Activated B cell treated with CpG ODN at 0.5 μM for 24 hours (primary cell): ENCODE measurements at regions not wholly inside any gene's neighbourhood (a gene's known extent, or its start where the extent isn't known, plus 50 kb on each side); places are given as distances from the start of the nearest gene placed in this dataset.

Experiments used
- ATAC-seq: fragments of 200-7000 bp; cut with Tn5 transposase; one replicate; pipeline ENCODE4 v1.10.0; 2021; ENCODE audit warnings: low read depth, mild to moderate bottlenecking, moderate library complexity
- CTCF ChIA-PET: fragments of 350-600 bp; sonication (Branson Sonifier 250); formaldehyde crosslinking; loops from one replicate; lab custom pipeline; 2021; ENCODE audit warnings: antibody characterized with exemption; lab: Charles Lee
- POLR2A ChIA-PET: fragments of 350-600 bp; sonication (Branson Sonifier 250); formaldehyde crosslinking; loops from one replicate; lab custom pipeline; 2021; ENCODE audit warnings: antibody characterized with exemption; lab: Charles Lee
- DNase-seq: peaks from one replicate; pipeline ENCODE4 v3.0.0; 2022
- H3K27ac Mint-ChIP-seq: one replicate; pipeline ENCODE4 v1.8.0; 2020; ENCODE audit warnings: mixed read lengths
- H3K27me3 Mint-ChIP-seq: one replicate; pipeline ENCODE4 v1.8.0; 2021; ENCODE audit warnings: mixed read lengths
- H3K36me3 Mint-ChIP-seq: one replicate; pipeline ENCODE4 v1.8.0; 2021; ENCODE audit warnings: low read depth, mixed read lengths
- H3K4me1 Mint-ChIP-seq: one replicate; pipeline ENCODE4 v1.8.0; 2021; ENCODE audit warnings: mixed read lengths
- H3K4me3 Mint-ChIP-seq: one replicate; pipeline ENCODE4 v1.8.0; 2020; ENCODE audit warnings: mild to moderate bottlenecking, mixed read lengths
- H3K9me3 Mint-ChIP-seq: one replicate; pipeline ENCODE4 v1.8.0; 2020; ENCODE audit warnings: mixed read lengths
- intact Hi-C: fragments of 100-400 bp; cut with micrococcal nuclease; formaldehyde crosslinking; loops from one replicate; pipeline ENCODE4 v1.15.1; 2024
- TF ChIP-seq, protein P1 (sequence below): fragments of 200-600 bp; IDR thresholded peaks from one replicate; pipeline ENCODE4 v1.8.0; 2022; ENCODE audit warnings: antibody characterized with exemption, mild to moderate bottlenecking

DNA sequence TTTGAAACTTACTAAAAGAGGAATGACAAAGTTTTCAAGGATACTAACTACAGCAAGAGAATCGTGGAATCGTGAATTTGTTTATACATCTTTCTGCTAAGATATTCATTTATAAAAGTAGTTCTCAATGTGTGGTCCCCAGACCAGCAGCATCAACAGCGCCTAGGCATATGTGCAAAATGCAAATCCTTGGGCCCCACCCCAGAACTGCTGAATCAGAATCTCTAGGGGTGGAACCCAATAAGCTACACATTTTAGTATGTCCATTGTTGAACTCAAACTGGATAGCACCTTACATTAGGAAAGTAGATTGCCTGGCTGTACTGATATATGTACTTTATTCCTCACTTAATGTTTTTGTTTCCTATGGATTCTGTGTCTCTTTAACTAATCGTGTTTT, 346.0 kb downstream of the MFSD1 start:
- no peaks in the 10 kb centered on the region for H3K36me3 Mint-ChIP-seq
- intact Hi-C loops: no loop called here
- ChIA-PET POLR2A (no interaction called here), CTCF (no interaction called here)
- no peak overlapping the region for H3K27ac Mint-ChIP-seq
- ATAC-seq (no peak), DNase-seq (no peak)
- TF ChIP-seq, protein P1, sequence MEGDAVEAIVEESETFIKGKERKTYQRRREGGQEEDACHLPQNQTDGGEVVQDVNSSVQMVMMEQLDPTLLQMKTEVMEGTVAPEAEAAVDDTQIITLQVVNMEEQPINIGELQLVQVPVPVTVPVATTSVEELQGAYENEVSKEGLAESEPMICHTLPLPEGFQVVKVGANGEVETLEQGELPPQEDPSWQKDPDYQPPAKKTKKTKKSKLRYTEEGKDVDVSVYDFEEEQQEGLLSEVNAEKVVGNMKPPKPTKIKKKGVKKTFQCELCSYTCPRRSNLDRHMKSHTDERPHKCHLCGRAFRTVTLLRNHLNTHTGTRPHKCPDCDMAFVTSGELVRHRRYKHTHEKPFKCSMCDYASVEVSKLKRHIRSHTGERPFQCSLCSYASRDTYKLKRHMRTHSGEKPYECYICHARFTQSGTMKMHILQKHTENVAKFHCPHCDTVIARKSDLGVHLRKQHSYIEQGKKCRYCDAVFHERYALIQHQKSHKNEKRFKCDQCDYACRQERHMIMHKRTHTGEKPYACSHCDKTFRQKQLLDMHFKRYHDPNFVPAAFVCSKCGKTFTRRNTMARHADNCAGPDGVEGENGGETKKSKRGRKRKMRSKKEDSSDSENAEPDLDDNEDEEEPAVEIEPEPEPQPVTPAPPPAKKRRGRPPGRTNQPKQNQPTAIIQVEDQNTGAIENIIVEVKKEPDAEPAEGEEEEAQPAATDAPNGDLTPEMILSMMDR: no peak
- H3K27me3 Mint-ChIP-seq: no peaks in the 10 kb centered on the region
- H3K4me1 Mint-ChIP-seq: peaks cover 2% of the 10 kb centered on the region
- H3K4me3 Mint-ChIP-seq: no peak overlapping the region
- no peaks in the 10 kb centered on the region for H3K9me3 Mint-ChIP-seq

DNA sequence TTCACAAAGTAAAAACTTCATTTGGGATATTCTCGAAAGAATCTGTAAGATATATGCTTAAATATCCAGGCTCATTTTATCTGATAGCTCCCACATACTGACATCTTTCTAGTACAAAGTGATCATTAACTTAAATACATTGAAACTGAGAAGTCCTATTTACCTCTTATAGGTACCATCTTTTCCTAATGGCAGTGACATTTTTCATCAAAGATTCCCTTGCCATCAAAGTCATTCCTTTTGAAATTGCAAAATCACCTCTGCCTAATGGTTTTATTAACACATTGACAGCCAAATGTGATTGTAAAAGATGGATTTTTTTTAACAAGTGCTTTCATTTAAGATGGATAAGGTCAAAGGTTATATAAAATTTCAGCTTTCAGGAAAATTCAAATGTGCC, 346.6 kb downstream of the MFSD1 start:
- no peaks in the 10 kb centered on the region for H3K36me3 Mint-ChIP-seq

DNA sequence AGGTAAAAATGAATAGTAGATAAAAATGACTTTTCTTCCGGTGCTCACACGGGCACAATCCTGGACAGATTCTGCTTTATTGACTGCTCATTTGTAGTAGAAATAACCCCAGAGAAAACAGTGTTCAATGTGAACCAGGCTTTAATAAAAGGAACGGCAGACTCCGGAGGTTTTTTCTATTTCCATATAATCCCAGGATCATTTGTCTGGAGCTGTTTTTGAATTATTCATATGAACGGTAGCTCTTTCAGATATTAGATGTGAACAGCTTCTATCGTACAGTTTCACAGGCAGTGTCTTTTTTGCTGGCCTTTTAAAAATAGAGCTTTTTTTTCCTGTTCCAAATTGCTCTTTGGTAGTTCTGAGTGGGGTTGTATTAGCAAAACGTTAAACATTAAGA, 347.3 kb downstream of the MFSD1 start:
- TF ChIP-seq, protein P1: no peak
- ATAC-seq: no peak
- intact Hi-C loops: no loop called here
- ChIA-PET CTCF (no interaction called here), POLR2A (no interaction called here)
- Mint-ChIP-seq H3K36me3 (no peaks in the 10 kb centered on the region), H3K4me1 (peaks cover 2% of the 10 kb centered on the region), H3K27ac (no peak overlapping the region), H3K9me3 (no peaks in the 10 kb centered on the region), H3K4me3 (no peak overlapping the region), H3K27me3 (no peaks in the 10 kb centered on the region)
- DNase-seq: no peak

More for the DNA sequence above, 346.6 kb downstream of the MFSD1 start:
- ChIA-PET POLR2A (no interaction called here), CTCF (no interaction called here)
- no peak overlapping the region for H3K27ac Mint-ChIP-seq
- intact Hi-C loops: no loop called here
- TF ChIP-seq, protein P1: no peak
- no peak for ATAC-seq
- H3K27me3 Mint-ChIP-seq: no peaks in the 10 kb centered on the region
- no peak for DNase-seq
- no peaks in the 10 kb centered on the region for H3K9me3 Mint-ChIP-seq
- peaks cover 2% of the 10 kb centered on the region for H3K4me1 Mint-ChIP-seq
- H3K4me3 Mint-ChIP-seq: no peak overlapping the region

DNA sequence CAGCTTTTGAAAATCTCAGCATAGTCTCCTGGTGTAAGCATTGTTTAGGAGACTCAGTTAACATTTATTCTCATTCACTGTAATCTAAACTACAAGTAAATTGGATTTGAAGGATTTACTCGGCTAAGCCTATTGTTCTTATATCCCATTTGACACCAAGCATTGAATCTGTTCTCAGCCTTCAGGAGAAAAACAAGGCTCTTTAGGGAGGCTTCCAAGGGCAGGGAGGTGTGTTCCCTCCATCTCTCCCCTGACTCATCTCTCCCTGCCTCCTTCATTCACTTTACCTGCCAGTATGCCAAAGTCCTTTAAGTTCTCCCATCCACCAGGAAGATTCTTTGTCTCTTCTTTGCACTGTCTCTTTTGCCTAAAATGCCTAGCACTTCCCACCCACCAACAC, 347.8 kb downstream of the MFSD1 start:
- Mint-ChIP-seq H3K4me3 (no peak overlapping the region), H3K27me3 (no peaks in the 10 kb centered on the region), H3K4me1 (peaks cover 2% of the 10 kb centered on the region), H3K9me3 (no peaks in the 10 kb centered on the region), H3K36me3 (no peaks in the 10 kb centered on the region), H3K27ac (no peak overlapping the region)
- TF ChIP-seq, protein P1: no peak
- intact Hi-C loops: no loop called here
- ATAC-seq (no peak), DNase-seq (no peak)
- POLR2A ChIA-PET: no interaction called here
- CTCF ChIA-PET: no interaction called here

DNA sequence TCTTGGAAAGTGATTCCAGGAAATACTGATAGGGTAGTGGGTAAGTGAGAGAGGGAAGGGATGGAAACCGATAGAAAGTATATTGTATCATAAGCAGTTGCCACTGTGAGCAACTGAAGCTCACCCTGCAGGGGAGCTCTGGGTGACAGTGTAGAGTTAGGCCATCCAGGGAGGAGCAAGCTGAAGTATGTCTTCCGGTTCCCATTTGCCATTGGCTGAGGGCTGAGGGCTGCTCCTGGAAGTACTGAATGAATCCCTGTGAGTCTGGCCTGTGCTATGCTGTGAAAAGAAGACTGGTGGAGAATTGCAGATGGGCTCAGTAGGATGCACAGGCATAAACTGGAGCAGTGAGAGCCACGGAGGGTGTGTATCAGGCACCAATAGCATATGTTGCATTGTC, 348.3 kb downstream of the MFSD1 start:
- ATAC-seq (no peak), DNase-seq (no peak)
- POLR2A ChIA-PET: no interaction called here
- Mint-ChIP-seq H3K9me3 (no peaks in the 10 kb centered on the region), H3K27me3 (no peaks in the 10 kb centered on the region), H3K4me3 (no peak overlapping the region), H3K27ac (no peak overlapping the region), H3K4me1 (peaks cover 2% of the 10 kb centered on the region), H3K36me3 (no peaks in the 10 kb centered on the region)
- TF ChIP-seq, protein P1: no peak
- intact Hi-C loops: no loop called here
- CTCF ChIA-PET: no interaction called here
